Panc1 (cell line): ENCODE measurements at regions not wholly inside any gene's neighbourhood (a gene's known extent, or its start where the extent isn't known, plus 50 kb on each side); places are given as distances from the start of the nearest gene placed in this dataset.

ENCODE experiments used
- ATAC-seq: fragments of 200-7000 bp; cut with Tn5 transposase; 2 replicates; pipeline ENCODE4 v1.9.1; 2020; ENCODE audit warnings: mild to moderate bottlenecking, moderate library complexity
- BruUV-seq: library from RNA; stranded (reverse); fragments of 400-500 nt; replicated peaks from 2 replicates; lab custom pipeline; 2021; lab: Mats Ljungman, UMichigan
- CTCF ChIA-PET: fragments of 300-600 bp; sonication (Branson Sonifier 250); formaldehyde crosslinking; loops from one replicate; lab custom pipeline; 2022; ENCODE audit warnings: antibody characterized with exemption; lab: Charles Lee
- POLR2A ChIA-PET: fragments of 300-600 bp; sonication (Branson Sonifier 250); formaldehyde crosslinking; loops from one replicate; lab custom pipeline; 2022; ENCODE audit warnings: antibody characterized with exemption; lab: Charles Lee
- DNase-seq: peaks from one replicate; pipeline ENCODE4 v3.0.0-alpha.2; 2010; ENCODE audit warnings: low read depth, low spot score
- H3K27ac ChIP-seq: 2 replicates; pipeline ENCODE4 v1.5.1; 2011; ENCODE audit warnings: mild to moderate bottlenecking, low read length, inconsistent platforms
- H3K27me3 ChIP-seq: fragments of 200-500 bp; sonication (Bioruptor generic); 2 replicates; pipeline ENCODE4 v1.6.0; 2014; ENCODE audit warnings: low read length, inconsistent platforms; ENCODE audit not compliant: control insufficient read depth, insufficient read depth
- H3K36me3 ChIP-seq: fragments of 200-500 bp; sonication (Bioruptor generic); 2 replicates; pipeline ENCODE4 v1.5.1; 2014; ENCODE audit warnings: inconsistent platforms, mild to moderate bottlenecking, low read length, moderate library complexity; ENCODE audit not compliant: control insufficient read depth, insufficient read depth
- H3K4me1 ChIP-seq: 2 replicates; pipeline ENCODE4 v1.5.1; 2011; ENCODE audit warnings: inconsistent platforms, mild to moderate bottlenecking, low read length, moderate library complexity; ENCODE audit not compliant: control insufficient read depth, insufficient read depth
- H3K4me3 ChIP-seq, 2 experiments: 2 replicates each; pipeline ENCODE4 v1.5.1; 2011 to 2012; ENCODE audit warnings: low read depth in 2 of 2, low read length in 2 of 2, mild to moderate bottlenecking in 2 of 2, inconsistent platforms in 1 of 2, moderate library complexity in 1 of 2
- H3K9me3 ChIP-seq: fragments of 200-500 bp; sonication (Bioruptor generic); 2 replicates; pipeline ENCODE4 v1.5.1; 2014; ENCODE audit warnings: low read depth, mild to moderate bottlenecking, inconsistent platforms, low read length, moderate library complexity; ENCODE audit not compliant: control insufficient read depth, insufficient read depth
- POLR2AphosphoS5 ChIP-seq: IDR thresholded peaks from 2 replicates; pipeline ENCODE4 v1.6.1; 2012; ENCODE audit warnings: mild to moderate bottlenecking, low read depth, low read length, moderate library complexity
- SIN3A ChIP-seq: IDR thresholded peaks from 2 replicates; pipeline ENCODE4 v1.6.1; 2012; ENCODE audit warnings: low read depth, mild to moderate bottlenecking, low read length, moderate library complexity, borderline replicate concordance; ENCODE audit not compliant: insufficient read depth
- TCF7L2 ChIP-seq: IDR thresholded peaks from 2 replicates; pipeline ENCODE4 v1.6.1; 2011; ENCODE audit warnings: mild to moderate bottlenecking, low read depth, low read length, inconsistent platforms
- in situ Hi-C: cut with HindIII; loops from 2 replicates; pipeline ENCODE4 v1.10.0; 2016; ENCODE audit warnings: low sequenced_read_pairs, low pct_unique_long_range_greater_than_20kb
- intact Hi-C: fragments of 100-400 bp; cut with micrococcal nuclease; formaldehyde crosslinking; loops from one replicate; pipeline ENCODE4 v1.10.0; 2022; ENCODE audit not compliant: unreplicated experiment
- TF ChIP-seq, protein P1 (sequence below), 2 experiments: IDR thresholded peaks; 2 replicates each; pipeline ENCODE4 v1.6.1; 2011 to 2012; ENCODE audit warnings: low read depth in 2 of 2, control low read depth in 1 of 2, low read length in 1 of 2, mild to moderate bottlenecking in 1 of 2, moderate library complexity in 1 of 2; ENCODE audit not compliant: insufficient read depth in 1 of 2
- TF ChIP-seq, protein P2 (sequence below): fragments of 450-650 bp; IDR thresholded peaks from 2 replicates; pipeline ENCODE4 v1.5.1; 2017; ENCODE audit warnings: mild to moderate bottlenecking

DNA sequence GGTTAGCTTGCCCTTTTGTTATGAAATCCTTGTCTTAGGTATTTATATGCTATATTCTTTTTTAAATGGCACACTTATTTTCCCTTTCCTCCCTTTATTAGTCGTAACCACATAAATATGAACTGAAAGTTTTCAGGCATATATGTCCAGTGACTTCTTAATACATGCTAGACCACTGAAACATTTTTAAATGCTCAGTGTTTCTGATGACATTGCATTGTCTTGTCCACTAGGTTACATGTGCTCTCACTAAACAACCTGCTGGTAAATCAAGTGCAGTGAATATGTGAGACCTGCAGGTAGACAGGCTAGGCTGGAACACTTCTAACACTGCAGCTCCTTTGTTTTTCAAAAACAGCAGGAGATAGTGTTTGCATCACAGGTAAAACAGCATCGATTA is 332.6 kb upstream of the DACH1 start:
- no peaks in the 10 kb centered on the region for H3K9me3 ChIP-seq
- ATAC-seq (no peak), DNase-seq (no peak)
- TF ChIP-seq TCF7L2 = no peak
- TF ChIP-seq SIN3A = no peak
- intact Hi-C loops (no loop called here), in situ Hi-C loops (no loop called here)
- H3K4me3 ChIP-seq = no peak overlapping the region
- no peaks in the 10 kb centered on the region for H3K36me3 ChIP-seq
- BruUV-seq = no TSS peak
- no peak overlapping the region for H3K27ac ChIP-seq
- ChIA-PET CTCF (no interaction called here), POLR2A (no interaction called here)
- no peaks in the 10 kb centered on the region for H3K4me1 ChIP-seq
- H3K27me3 ChIP-seq = no peaks in the 10 kb centered on the region

DNA sequence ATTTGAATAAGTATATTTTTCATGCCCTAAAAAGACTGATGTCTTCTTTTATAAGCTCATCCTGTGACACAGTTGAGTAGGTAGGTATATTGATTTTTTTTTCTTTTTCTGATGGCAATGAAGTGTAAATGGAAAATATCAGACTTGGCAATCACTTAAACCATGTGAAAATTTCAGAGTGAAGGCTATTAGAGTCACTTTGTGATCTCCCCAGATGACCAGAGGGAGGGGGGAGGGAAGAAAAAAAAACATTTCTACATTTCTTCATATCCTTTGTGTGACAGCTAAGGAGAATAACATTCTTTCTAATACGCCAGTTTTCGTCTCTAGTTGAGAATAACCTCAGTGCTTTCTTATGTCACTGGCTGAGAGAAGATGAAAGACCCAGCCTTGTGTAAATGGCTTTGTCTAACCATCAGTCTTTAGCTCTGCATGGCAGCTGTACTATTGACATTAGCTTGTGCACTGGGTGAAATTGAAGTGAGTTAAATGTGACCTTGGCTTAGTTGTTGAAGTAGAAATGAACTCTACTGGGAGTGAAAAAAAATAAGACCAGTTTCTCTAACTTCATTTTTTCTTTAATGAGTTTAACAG is 332.1 kb upstream of the DACH1 start:
- no peak for ATAC-seq
- CTCF ChIA-PET = no interaction called here

DNA sequence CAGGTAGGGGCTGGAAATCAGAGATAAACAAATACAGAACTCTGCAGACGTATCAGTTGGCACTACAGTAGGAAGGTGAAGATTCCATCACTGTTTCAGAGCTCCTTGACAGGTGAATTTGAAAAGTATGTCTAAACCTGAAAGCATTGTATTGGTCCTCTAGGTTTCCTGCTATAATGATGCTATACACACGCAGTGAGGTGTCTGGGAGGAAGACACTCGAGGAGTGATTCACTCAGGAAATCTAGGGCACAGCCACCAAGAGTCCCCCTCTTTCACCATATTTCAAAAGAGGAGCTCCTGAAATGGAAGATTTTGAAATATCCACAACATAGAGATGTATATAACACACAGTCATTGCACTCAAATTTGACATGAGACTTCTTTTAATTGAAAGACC is 331.0 kb upstream of the DACH1 start:
- TF ChIP-seq, protein P1, sequence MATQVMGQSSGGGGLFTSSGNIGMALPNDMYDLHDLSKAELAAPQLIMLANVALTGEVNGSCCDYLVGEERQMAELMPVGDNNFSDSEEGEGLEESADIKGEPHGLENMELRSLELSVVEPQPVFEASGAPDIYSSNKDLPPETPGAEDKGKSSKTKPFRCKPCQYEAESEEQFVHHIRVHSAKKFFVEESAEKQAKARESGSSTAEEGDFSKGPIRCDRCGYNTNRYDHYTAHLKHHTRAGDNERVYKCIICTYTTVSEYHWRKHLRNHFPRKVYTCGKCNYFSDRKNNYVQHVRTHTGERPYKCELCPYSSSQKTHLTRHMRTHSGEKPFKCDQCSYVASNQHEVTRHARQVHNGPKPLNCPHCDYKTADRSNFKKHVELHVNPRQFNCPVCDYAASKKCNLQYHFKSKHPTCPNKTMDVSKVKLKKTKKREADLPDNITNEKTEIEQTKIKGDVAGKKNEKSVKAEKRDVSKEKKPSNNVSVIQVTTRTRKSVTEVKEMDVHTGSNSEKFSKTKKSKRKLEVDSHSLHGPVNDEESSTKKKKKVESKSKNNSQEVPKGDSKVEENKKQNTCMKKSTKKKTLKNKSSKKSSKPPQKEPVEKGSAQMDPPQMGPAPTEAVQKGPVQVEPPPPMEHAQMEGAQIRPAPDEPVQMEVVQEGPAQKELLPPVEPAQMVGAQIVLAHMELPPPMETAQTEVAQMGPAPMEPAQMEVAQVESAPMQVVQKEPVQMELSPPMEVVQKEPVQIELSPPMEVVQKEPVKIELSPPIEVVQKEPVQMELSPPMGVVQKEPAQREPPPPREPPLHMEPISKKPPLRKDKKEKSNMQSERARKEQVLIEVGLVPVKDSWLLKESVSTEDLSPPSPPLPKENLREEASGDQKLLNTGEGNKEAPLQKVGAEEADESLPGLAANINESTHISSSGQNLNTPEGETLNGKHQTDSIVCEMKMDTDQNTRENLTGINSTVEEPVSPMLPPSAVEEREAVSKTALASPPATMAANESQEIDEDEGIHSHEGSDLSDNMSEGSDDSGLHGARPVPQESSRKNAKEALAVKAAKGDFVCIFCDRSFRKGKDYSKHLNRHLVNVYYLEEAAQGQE (IDR thresholded peaks at IDR 0.05; ENCODE audit: insufficient read depth in 1 of 2, low read depth in 2 of 2, low read length in 1 of 2) = no peak
- TF ChIP-seq SIN3A = no peak
- no peak for TF ChIP-seq TCF7L2
- TF ChIP-seq POLR2AphosphoS5 = no peak
- TF ChIP-seq, protein P2, sequence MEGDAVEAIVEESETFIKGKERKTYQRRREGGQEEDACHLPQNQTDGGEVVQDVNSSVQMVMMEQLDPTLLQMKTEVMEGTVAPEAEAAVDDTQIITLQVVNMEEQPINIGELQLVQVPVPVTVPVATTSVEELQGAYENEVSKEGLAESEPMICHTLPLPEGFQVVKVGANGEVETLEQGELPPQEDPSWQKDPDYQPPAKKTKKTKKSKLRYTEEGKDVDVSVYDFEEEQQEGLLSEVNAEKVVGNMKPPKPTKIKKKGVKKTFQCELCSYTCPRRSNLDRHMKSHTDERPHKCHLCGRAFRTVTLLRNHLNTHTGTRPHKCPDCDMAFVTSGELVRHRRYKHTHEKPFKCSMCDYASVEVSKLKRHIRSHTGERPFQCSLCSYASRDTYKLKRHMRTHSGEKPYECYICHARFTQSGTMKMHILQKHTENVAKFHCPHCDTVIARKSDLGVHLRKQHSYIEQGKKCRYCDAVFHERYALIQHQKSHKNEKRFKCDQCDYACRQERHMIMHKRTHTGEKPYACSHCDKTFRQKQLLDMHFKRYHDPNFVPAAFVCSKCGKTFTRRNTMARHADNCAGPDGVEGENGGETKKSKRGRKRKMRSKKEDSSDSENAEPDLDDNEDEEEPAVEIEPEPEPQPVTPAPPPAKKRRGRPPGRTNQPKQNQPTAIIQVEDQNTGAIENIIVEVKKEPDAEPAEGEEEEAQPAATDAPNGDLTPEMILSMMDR = no peak
- Histone ChIP-seq H3K36me3 (no peaks in the 10 kb centered on the region), H3K4me1 (no peaks in the 10 kb centered on the region), H3K27ac (no peak overlapping the region), H3K9me3 (no peaks in the 10 kb centered on the region), H3K27me3 (no peaks in the 10 kb centered on the region), H3K4me3 (no peak overlapping the region)
- BruUV-seq = no TSS peak
- in situ Hi-C loops = no loop called here
- ATAC-seq (no peak), DNase-seq (no peak)
- intact Hi-C loops = no loop called here
- ChIA-PET CTCF (no interaction called here), POLR2A (no interaction called here)

More for the DNA sequence above, 332.1 kb upstream of the DACH1 start:
- H3K4me3 ChIP-seq = no peak overlapping the region
- TF ChIP-seq, protein P1 (IDR thresholded peaks at IDR 0.05; ENCODE audit: insufficient read depth in 1 of 2, low read depth in 2 of 2, low read length in 1 of 2) = no peak
- TF ChIP-seq, protein P2 = no peak
- no peak for DNase-seq
- no peaks in the 10 kb centered on the region for H3K36me3 ChIP-seq
- intact Hi-C loops = no loop called here
- POLR2A ChIA-PET = no interaction called here
- no TSS peak for BruUV-seq
- no peaks in the 10 kb centered on the region for H3K27me3 ChIP-seq
- H3K4me1 ChIP-seq = no peaks in the 10 kb centered on the region
- in situ Hi-C loops = no loop called here
- H3K9me3 ChIP-seq = no peaks in the 10 kb centered on the region
- no peak overlapping the region for H3K27ac ChIP-seq
